ENCODE measurements at regions not wholly inside any gene's neighbourhood (a gene's known extent, or its start where the extent isn't known, plus 50 kb on each side); places are given as distances from the start of the nearest gene placed in this dataset.

- TF ChIP-seq CTCF (IDR thresholded peaks at IDR 0.05; ENCODE audit: insufficient read depth, low read depth, low read length), result no peak
- no peak for TF ChIP-seq EZH2 (IDR thresholded peaks at IDR 0.05; ENCODE audit: insufficient read depth, low read length)
These were observed 258.5 kb downstream of the FGF9 start for GRCh38 chr13:21929400-21929799.
